PC-3 (cell line): ENCODE measurements at regions not wholly inside any gene's neighbourhood (a gene's known extent, or its start where the extent isn't known, plus 50 kb on each side); places are given as distances from the start of the nearest gene placed in this dataset.

Source experiments
- ATAC-seq: fragments of 200-7000 bp; cut with Tn5 transposase; 2 replicates; pipeline ENCODE4 v1.9.1; 2020; ENCODE audit warnings: mild to moderate bottlenecking, moderate library complexity
- BruUV-seq: library from RNA; stranded (reverse); fragments of 400-500 nt; replicated peaks from 2 replicates; lab custom pipeline; 2021; lab: Mats Ljungman, UMichigan
- CTCF ChIA-PET: fragments of 300-600 bp; sonication (Branson Sonifier 250); formaldehyde crosslinking; loops from one replicate; lab custom pipeline; 2022; ENCODE audit warnings: antibody characterized with exemption; lab: Charles Lee
- POLR2A ChIA-PET: fragments of 300-600 bp; sonication (Branson Sonifier 250); formaldehyde crosslinking; loops from one replicate; lab custom pipeline; 2022; ENCODE audit warnings: antibody characterized with exemption; ENCODE audit not compliant: unreplicated experiment; lab: Charles Lee
- DNase-seq: peaks from one replicate; pipeline ENCODE4 v3.0.0-alpha.2; 2015
- H2AFZ ChIP-seq: fragments of 300-600 bp; sonication (generic); 2 replicates; pipeline ENCODE4 v1.6.0; 2016; ENCODE audit warnings: antibody characterized with exemption, low read length
- H3F3A ChIP-seq: fragments of 300-600 bp; sonication (generic); one replicate; pipeline ENCODE4 v1.6.0; 2017; ENCODE audit warnings: antibody characterized with exemption, low read length, control low read depth, mild to moderate bottlenecking; ENCODE audit not compliant: unreplicated experiment
- H3K27ac ChIP-seq: fragments of 300-600 bp; sonication (generic); 2 replicates; pipeline ENCODE4 v1.5.1; 2016; ENCODE audit warnings: mild to moderate bottlenecking, low read length
- H3K27me3 ChIP-seq: fragments of 300-600 bp; sonication (generic); 2 replicates; pipeline ENCODE4 v1.6.1; 2016; ENCODE audit warnings: low read length, mixed read lengths
- H3K36me3 ChIP-seq: fragments of 300-600 bp; sonication (generic); 2 replicates; pipeline ENCODE4 v1.6.1; 2016; ENCODE audit warnings: low read depth, mixed run types, low read length, mixed read lengths
- H3K4me1 ChIP-seq: fragments of 300-600 bp; sonication (generic); 2 replicates; pipeline ENCODE4 v1.5.1; 2016; ENCODE audit warnings: low read length; ENCODE audit not compliant: insufficient read depth
- H3K4me2 ChIP-seq: fragments of 300-600 bp; sonication (generic); 2 replicates; pipeline ENCODE4 v1.6.0; 2016; ENCODE audit warnings: low read length
- H3K4me3 ChIP-seq: fragments of 300-600 bp; sonication (generic); 2 replicates; pipeline ENCODE4 v1.5.1; 2016; ENCODE audit warnings: mild to moderate bottlenecking, low read length, mixed read lengths
- H3K79me2 ChIP-seq: fragments of 300-600 bp; sonication (generic); 2 replicates; pipeline ENCODE4 v1.6.1; 2017; ENCODE audit warnings: low read length, mixed read lengths
- H3K9ac ChIP-seq: fragments of 300-600 bp; sonication (generic); 2 replicates; pipeline ENCODE4 v1.6.0; 2016; ENCODE audit warnings: mild to moderate bottlenecking, low read length
- H3K9me2 ChIP-seq: fragments of 300-600 bp; sonication (generic); replicated peaks from 2 replicates; pipeline ENCODE4 v1.6.1; 2016; ENCODE audit warnings: mixed run types, low read length, mixed read lengths
- H3K9me3 ChIP-seq: fragments of 300-600 bp; sonication (generic); 2 replicates; pipeline ENCODE4 v1.6.1; 2016; ENCODE audit warnings: low read length, mixed read lengths
- H4K20me1 ChIP-seq: fragments of 300-600 bp; sonication (generic); 2 replicates; pipeline ENCODE4 v1.6.1; 2016; ENCODE audit warnings: low read length, mixed read lengths
- CTCF ChIP-seq: fragments of 300-600 bp; sonication (generic); conservative IDR thresholded peaks from 2 replicates; pipeline ENCODE4 v1.5.1; 2017; ENCODE audit warnings: antibody characterized with exemption, low read depth, mild to moderate bottlenecking, low read length
- EZH2 ChIP-seq: fragments of 300-600 bp; sonication (generic); IDR thresholded peaks from one replicate; pipeline ENCODE4 v1.6.1; 2017; ENCODE audit warnings: antibody characterized with exemption, mild to moderate bottlenecking, low read length; ENCODE audit not compliant: unreplicated experiment
- EZH2phosphoT487 ChIP-seq: fragments of 300-600 bp; sonication (generic); IDR thresholded peaks from 2 replicates; pipeline ENCODE4 v1.6.1; 2018; ENCODE audit warnings: mild to moderate bottlenecking, antibody characterized with exemption, low read length, borderline replicate concordance
- intact Hi-C: fragments of 100-400 bp; cut with micrococcal nuclease; formaldehyde crosslinking; loops from 2 replicates; pipeline ENCODE4 v1.9.0; 2023

GRCh38 chr21:20334585-20334984, 663.6 kb upstream of the NCAM2 start:
- no peaks in the 10 kb centered on the region for H3K79me2 ChIP-seq
- H3K36me3 ChIP-seq = no peaks in the 10 kb centered on the region
- no peaks in the 10 kb centered on the region for H3F3A ChIP-seq
- H3K27me3 ChIP-seq = no peaks in the 10 kb centered on the region
- no peak overlapping the region for H3K27ac ChIP-seq
- H3K9ac ChIP-seq = no peak overlapping the region
- POLR2A ChIA-PET = no interaction called here
- no peak for DNase-seq
- no peak for TF ChIP-seq EZH2phosphoT487
- no peak for TF ChIP-seq CTCF
- TF ChIP-seq EZH2 = no peak
- CTCF ChIA-PET = no interaction called here
- intact Hi-C loops = no loop called here
- H3K9me2 ChIP-seq = no peaks in the 10 kb centered on the region
- no peak overlapping the region for H2AFZ ChIP-seq
- BruUV-seq = no TSS peak
- H3K9me3 ChIP-seq = no peaks in the 10 kb centered on the region
- ATAC-seq = no peak
- no peaks in the 10 kb centered on the region for H3K4me1 ChIP-seq
- no peaks in the 10 kb centered on the region for H4K20me1 ChIP-seq
- H3K4me3 ChIP-seq = no peak overlapping the region
- no peak overlapping the region for H3K4me2 ChIP-seq

GRCh38 chr21:20341431-20341830, 656.8 kb upstream of the NCAM2 start:
- BruUV-seq = no TSS peak
- ChIA-PET POLR2A (no interaction called here), CTCF (no interaction called here)
- H3K4me3 ChIP-seq = no peak overlapping the region
- no peaks in the 10 kb centered on the region for H4K20me1 ChIP-seq
- no peaks in the 10 kb centered on the region for H3K27me3 ChIP-seq
- H3K4me1 ChIP-seq = no peaks in the 10 kb centered on the region
- DNase-seq (no peak), ATAC-seq (no peak)
- no peaks in the 10 kb centered on the region for H3K36me3 ChIP-seq
- H3K9me3 ChIP-seq = no peaks in the 10 kb centered on the region
- no peaks in the 10 kb centered on the region for H3K79me2 ChIP-seq
- TF ChIP-seq EZH2phosphoT487 (no peak), EZH2 (no peak), CTCF (no peak)
- intact Hi-C loops = no loop called here
- H3K9me2 ChIP-seq = no peaks in the 10 kb centered on the region
- no peak overlapping the region for H3K9ac ChIP-seq
- H3F3A ChIP-seq = no peaks in the 10 kb centered on the region
- H3K4me2 ChIP-seq = no peak overlapping the region
- no peak overlapping the region for H2AFZ ChIP-seq
- no peak overlapping the region for H3K27ac ChIP-seq

- no TSS peak for BruUV-seq
- POLR2A ChIA-PET = no interaction called here
- no peak overlapping the region for H3K4me2 ChIP-seq
Measured at GRCh38 chr21:20343186-20343585, 655.0 kb upstream of the NCAM2 start.

More at GRCh38 chr21:20343186-20343585, 655.0 kb upstream of the NCAM2 start:
- peaks cover 5% of the 10 kb centered on the region; the same call in 1 of the 2 replicates for H3K9me3 ChIP-seq
- no peak overlapping the region for H3K4me3 ChIP-seq
- no peaks in the 10 kb centered on the region for H3K4me1 ChIP-seq
- no peaks in the 10 kb centered on the region for H3K27me3 ChIP-seq
- no peaks in the 10 kb centered on the region for H3K9me2 ChIP-seq
- ATAC-seq = no peak
- no peaks in the 10 kb centered on the region for H3K79me2 ChIP-seq
- H3K9ac ChIP-seq = no peak overlapping the region
- H4K20me1 ChIP-seq = no peaks in the 10 kb centered on the region
- no peaks in the 10 kb centered on the region for H3K36me3 ChIP-seq
- intact Hi-C loops = no loop called here
- no peaks in the 10 kb centered on the region for H3F3A ChIP-seq
- TF ChIP-seq EZH2phosphoT487 (no peak), CTCF (no peak), EZH2 (no peak)
- CTCF ChIA-PET = no interaction called here
- DNase-seq = no peak
- H2AFZ ChIP-seq = no peak overlapping the region
- no peak overlapping the region for H3K27ac ChIP-seq
